ENCODE measurements at regions not wholly inside any gene's neighbourhood (a gene's known extent, or its start where the extent isn't known, plus 50 kb on each side); places are given as distances from the start of the nearest gene placed in this dataset.
"Not testable (repeated sequence)": the region's sequence is repeated elsewhere in the genome, so short reads cannot be mapped to it uniquely, and the experiment has no call there.

GRCh38 chr6:86456821-86457220 lies 480.5 kb upstream of the HTR1E start:
- no peak for DNase-seq

DNA sequence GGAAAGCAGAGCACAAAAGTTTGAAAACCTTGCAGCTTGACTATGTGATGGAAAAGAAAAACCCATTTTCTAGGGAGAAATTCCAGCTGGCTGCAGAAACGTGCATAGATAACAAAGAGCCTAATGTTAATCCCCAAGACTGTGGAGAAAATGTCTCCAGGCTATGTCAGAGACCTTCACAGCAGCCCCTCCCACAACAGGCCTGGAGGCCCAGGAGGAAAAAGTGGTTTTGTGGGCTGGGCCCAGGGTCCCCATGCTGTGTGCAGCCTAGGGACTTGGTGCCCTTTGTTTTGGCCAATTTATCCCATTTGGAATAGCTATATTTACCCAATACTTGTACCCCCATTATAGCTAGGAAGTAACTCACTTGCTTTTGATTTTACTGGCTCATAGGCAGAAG lies 484.1 kb upstream of the HTR1E start:
- DNase-seq: no peak

- no peak for DNase-seq
Measured at GRCh38 chr6:86448398-86448797, 488.9 kb upstream of the HTR1E start.

- DNase-seq: no peak
Measured at GRCh38 chr6:86440608-86441007, 496.7 kb upstream of the HTR1E start.

GRCh38 chr6:86423571-86423970 lies 513.8 kb upstream of the HTR1E start:
- DNase-seq: no peak

- no peak for DNase-seq
Measured at GRCh38 chr6:86412057-86412456, 525.3 kb upstream of the HTR1E start.

DNA sequence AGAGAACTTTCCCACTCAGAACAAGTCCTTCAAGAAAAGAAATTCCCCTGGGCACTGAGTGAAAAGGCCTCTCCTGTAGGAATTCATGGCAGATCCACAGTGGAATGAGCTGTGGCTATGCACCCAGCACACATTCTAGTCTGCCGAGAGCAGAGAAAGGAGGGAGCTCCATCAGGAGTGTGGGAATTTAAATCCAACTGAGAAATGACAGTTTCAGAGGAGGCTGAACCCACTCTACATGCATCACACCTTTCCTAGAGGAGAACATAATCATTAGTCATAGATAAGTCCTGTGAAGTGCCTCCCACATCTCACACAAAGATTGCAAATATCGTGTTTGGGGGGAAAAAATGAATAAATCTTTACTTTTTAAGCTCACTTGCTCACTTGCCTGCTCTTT lies 530.2 kb upstream of the HTR1E start:
- DNase-seq: no peak

DNA sequence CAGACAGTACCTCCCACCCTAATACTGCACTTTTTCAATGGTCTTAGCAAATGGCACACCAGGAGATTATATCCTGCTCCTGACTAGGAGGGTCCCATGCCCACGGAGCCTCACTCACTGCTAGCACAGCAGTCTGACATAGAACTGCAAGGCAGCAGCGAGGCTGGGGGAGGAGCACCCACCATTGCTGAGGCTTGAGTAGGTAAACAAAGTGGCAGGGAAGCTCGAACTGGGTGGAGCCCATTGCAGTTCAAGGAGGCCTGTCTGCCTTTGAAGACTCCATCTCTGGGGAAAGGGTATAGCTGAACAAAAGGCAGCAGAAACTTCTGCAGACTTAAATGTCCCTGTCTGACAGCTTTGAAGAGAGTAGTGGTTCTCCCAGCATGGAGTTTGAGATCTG lies 544.5 kb upstream of the HTR1E start:
- not testable (repeated sequence) for DNase-seq

GRCh38 chr6:86380571-86381125 lies 556.7 kb upstream of the HTR1E start:
- no peak for DNase-seq

GRCh38 chr6:86357877-86358276 lies 579.5 kb upstream of the HTR1E start:
- DNase-seq: no peak

DNA sequence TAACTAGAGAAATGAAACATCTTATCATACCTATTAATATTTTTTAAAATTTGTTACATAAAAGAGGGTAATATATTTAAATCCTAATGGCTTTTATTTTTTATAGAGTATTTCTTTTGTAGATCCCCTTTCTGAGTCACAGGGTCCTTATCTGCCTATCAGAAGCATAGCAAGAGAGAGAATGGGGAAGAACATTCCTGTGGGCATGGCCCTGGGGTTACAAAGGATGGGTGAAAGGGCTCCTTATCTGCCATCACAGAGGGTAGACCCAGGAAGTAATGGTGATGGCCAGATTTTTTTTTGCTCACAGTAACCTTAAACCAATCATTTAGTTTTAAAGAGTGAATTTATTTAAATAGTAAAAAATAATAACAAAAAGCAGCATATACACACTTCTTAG lies 582.1 kb upstream of the HTR1E start:
- DNase-seq: no peak

GRCh38 chr6:86331919-86332318 lies 605.4 kb upstream of the HTR1E start:
- DNase-seq: no peak

GRCh38 chr6:86331265-86331840 lies 606.0 kb upstream of the HTR1E start:
- DNase-seq: no peak

DNA sequence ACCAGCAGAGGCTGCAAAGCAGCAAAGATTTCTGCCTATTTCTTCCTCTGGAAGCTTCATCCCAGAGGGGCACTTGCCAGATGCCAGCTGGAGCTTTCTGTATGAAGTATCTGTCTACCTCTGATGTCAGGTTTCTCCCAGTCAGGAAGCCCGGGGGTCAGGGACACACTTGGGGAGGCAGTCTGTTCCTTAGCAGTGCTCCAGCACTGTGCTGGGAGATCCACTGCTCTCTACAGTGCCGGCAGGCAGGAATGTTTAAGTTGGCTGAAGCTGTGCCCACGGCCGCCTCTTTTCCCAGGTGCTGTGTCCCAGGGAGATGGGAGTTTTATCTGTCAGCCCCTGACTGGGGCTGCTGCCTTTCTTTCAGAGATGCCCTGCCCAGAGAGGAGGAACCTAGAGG lies 631.1 kb upstream of the HTR1E start:
- no peak for DNase-seq

DNA sequence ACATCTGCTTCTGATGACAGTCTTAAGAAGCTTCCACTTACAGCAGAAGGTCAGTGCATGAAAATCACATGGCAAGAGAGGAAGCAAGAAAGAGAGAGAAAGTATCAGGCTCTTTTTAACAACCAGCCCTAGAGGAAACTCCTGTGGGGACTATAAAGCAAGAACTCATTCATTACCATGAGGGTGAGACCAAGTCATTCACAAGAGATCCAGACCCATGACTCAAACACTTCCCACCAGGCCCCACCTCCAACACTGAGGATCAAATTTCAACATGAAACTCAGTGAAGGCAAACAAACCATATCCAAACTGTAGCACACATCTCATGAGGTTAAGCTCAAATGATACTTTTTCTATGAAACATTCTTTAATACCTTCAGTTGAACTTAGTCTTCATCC lies 643.2 kb upstream of the SYNCRIP start:
- DNase-seq: no peak

- not testable (repeated sequence) for DNase-seq
Measured at GRCh38 chr6:86284809-86285480, 642.3 kb upstream of the SYNCRIP start.

DNA sequence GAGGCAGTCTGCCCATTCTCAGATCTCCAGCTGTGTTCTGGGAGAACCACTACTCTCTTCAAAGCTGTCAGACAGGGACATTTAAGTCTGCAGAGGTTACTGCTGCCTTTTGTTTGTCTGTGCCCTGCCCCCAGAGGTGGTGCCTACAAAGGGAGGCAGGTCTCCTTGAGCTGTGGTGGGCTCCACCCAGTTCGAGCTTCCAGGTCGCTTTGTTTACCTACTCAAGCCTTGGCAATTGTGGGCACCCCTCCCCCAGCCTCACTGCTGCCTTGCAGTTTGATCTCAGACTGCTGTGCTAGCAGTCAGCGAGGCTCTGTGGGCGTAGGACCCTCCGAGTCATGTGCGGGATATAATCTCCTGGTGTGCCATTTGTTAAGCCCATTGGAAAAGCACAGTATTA lies 640.9 kb upstream of the SYNCRIP start:
- not testable (repeated sequence) for DNase-seq

DNA sequence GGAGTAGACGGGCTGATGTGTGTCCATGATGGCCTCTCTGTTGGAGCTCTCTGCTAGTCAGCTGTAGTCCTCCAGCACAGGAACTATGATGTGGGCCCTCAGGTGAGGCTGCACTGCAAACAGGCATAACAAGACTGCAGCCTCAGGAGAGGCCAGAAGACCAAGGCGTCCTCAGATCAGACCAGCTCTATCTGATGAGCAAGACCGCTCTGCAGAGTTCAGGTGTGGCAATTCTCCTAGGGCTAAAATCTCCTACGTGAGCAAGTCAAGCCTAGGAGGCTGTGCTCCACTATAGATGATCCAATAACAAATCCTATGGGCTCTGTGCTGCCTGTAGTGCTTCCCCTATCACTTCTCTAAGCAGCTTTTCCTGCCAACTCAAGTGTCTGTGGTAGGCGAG lies 633.4 kb upstream of the SYNCRIP start:
- DNase-seq: no peak

DNA sequence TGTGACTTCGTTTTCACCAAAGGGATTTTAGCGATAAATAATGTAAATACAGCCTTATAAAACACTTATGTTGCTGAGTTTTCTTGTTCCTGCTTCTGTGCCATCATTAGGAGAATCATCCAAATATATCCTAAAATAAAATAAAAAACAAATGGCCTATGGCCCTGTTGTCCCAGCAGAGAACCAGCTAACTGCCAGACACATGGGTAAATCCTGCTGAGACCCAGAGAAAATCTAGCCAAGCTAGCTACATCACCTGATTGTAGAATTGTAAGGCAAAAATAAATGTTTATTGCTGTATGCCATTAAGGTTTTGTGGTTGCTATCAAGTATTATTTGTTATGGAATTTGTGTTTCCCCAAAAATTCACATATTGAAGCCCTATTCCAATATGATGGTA lies 631.2 kb upstream of the SYNCRIP start:
- no peak for DNase-seq

DNA sequence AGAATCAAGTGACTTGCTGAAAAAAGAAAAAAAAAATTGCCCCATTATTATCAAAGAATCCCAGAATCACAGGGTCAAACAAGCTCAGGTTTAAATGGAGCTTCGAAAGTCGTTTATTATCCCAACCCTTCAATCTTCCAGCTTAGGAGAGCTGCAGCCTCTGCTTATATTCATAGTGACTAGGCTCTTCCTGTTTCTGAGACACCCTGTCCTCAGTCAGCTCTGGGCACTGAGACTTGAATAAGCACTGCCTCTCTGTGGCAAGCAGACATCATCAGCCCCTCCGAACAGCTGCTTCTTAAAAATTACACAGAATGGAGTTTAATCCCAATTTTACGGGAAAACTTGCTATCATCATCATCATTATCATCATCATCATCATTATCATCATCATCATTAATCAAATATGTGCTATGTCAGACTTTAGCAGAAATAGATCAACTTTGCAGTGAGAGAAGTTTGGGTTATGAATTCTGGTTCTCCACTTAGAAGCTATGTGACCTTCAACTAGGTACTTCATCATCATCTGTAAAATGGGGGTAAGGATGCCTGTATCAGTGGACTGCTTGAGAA lies 614.0 kb upstream of the SYNCRIP start:
- no peak for DNase-seq

- DNase-seq: no peak
Measured at GRCh38 chr6:86255973-86256372, 613.3 kb upstream of the SYNCRIP start.

- no peak for DNase-seq
Measured at GRCh38 chr6:86251106-86251505, 608.4 kb upstream of the SYNCRIP start.

DNA sequence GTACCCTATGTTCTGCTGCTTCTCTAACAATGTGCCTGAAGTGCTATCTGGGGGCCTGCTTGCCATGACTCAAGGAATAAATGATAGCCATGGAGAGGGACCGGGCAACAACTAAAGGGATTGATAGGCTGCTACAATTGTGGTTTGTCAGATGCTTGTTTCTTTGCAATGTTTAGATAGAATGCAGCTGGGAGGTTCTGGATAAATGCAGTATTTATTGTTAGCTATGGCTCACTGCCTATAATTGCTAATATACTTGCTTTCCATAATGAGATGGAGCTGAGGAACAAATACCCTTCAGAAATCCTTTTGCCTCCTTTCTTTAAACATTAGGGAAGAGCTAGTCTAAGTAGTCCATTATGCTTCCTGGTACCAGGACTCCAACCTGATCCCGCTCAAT lies 575.2 kb upstream of the SYNCRIP start:
- no peak for DNase-seq

GRCh38 chr6:86215323-86215722 lies 572.6 kb upstream of the SYNCRIP start:
- DNase-seq: no peak

DNA sequence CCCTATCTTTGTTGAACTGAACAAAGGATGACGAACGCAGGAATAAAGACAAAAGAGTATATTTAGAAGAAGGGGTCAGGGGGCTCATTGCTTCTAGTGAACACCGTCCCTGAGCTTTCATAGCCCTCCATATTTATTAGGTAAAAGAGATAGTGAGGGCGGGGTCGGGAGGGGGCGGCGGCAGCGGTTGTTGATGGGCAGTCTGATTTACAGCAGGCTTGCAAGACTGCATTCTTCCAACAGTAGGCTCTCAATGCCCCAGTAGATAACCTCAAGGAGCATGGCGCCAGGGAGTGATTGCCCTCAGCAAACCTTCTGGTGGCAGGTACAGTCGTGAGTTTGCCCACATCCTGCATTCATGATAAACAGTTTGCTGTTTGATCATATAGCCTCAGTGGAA lies 563.3 kb upstream of the SYNCRIP start:
- no peak for DNase-seq

Measured in NCI-H187 treated with DMSO at 0.1 percent for 48 hours (cell line).